Stomach smooth muscle (tissue), 2 donors: ENCODE measurements at regions not wholly inside any gene's neighbourhood (a gene's known extent, or its start where the extent isn't known, plus 50 kb on each side); places are given as distances from the start of the nearest gene placed in this dataset.
"Not testable (repeated sequence)": the region's sequence is repeated elsewhere in the genome, so short reads cannot be mapped to it uniquely, and the experiment has no call there.

Experiments used
- H3K27ac ChIP-seq: one replicate; pipeline ENCODE4 v1.7.0; 2013; ENCODE audit warnings: mild to moderate bottlenecking, low read length, inconsistent platforms
- H3K27me3 ChIP-seq, 2 donors: one replicate each; pipeline ENCODE4 v1.7.0; 2013; ENCODE audit warnings: low read length in 2 of 2; ENCODE audit not compliant: insufficient read depth in 2 of 2, control insufficient read depth in 1 of 2
- H3K36me3 ChIP-seq, 2 donors: one replicate each; pipeline ENCODE4 v1.7.0; 2013; ENCODE audit warnings: low read length in 2 of 2; ENCODE audit not compliant: control insufficient read depth in 2 of 2, insufficient read depth in 2 of 2
- H3K4me1 ChIP-seq: one replicate; pipeline ENCODE4 v1.7.0; 2013; ENCODE audit warnings: low read length; ENCODE audit not compliant: control insufficient read depth, insufficient read depth
- H3K4me3 ChIP-seq, 2 donors: one replicate each; pipeline ENCODE4 v1.7.0; 2013; ENCODE audit warnings: low read length in 2 of 2
- H3K9ac ChIP-seq, 2 donors: one replicate each; pipeline ENCODE4 v1.7.0; 2013; ENCODE audit warnings: low read length in 2 of 2, mild to moderate bottlenecking in 1 of 2
- H3K9me3 ChIP-seq, 2 donors: one replicate each; pipeline ENCODE4 v1.7.0; 2013; ENCODE audit warnings: low read length in 2 of 2; ENCODE audit not compliant: control insufficient read depth in 2 of 2
- donor health status: healthy.
- donor health status: Pancreatic carcinoma.

DNA sequence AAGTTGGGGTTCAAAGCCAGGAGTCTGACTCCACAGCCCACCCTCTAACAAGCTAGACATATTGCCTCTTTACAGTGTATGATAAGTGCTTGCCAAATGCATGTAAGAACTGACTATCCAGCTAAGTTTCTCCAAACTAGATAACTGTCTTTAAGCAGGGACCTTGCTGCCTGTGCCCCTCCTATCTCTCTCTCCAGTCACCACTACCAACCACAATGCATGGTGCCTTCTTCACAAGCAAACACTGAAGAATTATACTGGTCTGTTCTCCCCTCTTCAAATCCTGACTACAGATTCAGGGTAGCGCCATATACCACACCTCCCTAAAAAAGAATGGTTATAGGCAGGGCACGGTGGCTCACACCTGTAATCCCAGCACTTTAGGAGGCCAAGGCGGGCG is 55.3 kb upstream of the WIPF3 start:
- not testable (repeated sequence) for H3K4me1 ChIP-seq, H3K9ac ChIP-seq, H3K4me3 ChIP-seq, H3K9me3 ChIP-seq, H3K36me3 ChIP-seq, H3K27me3 ChIP-seq, H3K27ac ChIP-seq

DNA sequence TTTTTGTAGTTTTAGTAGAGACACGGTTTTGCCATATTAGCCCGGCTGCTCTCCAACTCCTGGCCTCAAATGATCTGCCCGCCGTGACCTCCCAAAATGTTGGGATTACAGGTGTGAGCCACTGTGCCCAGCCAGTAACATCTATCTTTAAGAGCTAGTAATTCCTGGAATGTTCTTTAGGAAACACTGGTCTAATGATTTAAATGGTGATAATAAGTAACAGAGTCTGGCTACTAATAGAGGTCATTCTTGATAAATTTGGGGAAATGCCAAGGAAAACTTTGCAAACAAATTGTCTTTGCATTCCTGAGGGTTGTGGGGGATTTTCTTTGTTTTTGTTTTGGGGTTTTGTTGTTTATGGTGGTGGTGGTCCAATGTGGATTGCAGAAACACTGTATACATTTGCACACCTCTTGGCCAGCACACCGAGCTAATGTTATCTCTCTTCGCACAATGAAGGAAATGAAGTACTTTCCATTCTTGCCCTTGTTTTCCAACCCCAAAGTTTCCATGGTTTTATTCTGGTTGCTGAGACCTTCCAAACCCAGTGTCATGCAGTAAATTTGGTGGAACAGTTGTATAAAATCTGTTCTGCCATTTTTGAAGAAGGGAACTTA is 51.3 kb upstream of the WIPF3 start:
- H3K36me3 ChIP-seq = no peaks in the 10 kb centered on the region

More for the DNA sequence above, 51.3 kb upstream of the WIPF3 start:
- Histone ChIP-seq H3K9ac (no peak overlapping the region), H3K4me1 (peaks cover 2% of the 10 kb centered on the region), H3K4me3 (no peak overlapping the region), H3K27me3 (peaks cover 0 to 2% of the 10 kb centered on the region in 2 donors), H3K9me3 (no peaks in the 10 kb centered on the region), H3K27ac (no peak overlapping the region)
